Pancreas (tissue), 10 donors: ENCODE measurements at regions not wholly inside any gene's neighbourhood (a gene's known extent, or its start where the extent isn't known, plus 50 kb on each side); places are given as distances from the start of the nearest gene placed in this dataset.

ENCODE experiments used
- ATAC-seq, 4 donors: fragments of 200-7000 bp; cut with Tn5 transposase; one replicate each; pipeline versions ENCODE4 v1.8.0 to v1.9.1; 2020; ENCODE audit warnings: mild to moderate bottlenecking in 4 of 4, moderate library complexity in 4 of 4
- DNase-seq, 6 donors: peaks; one replicate each; pipeline ENCODE4 v3.0.0-alpha.2; 2020
- FAIRE-seq: peaks from 2 replicates; lab custom pipeline; 2012; peaks lifted over from hg19 to GRCh38; lab: Jason Lieb, UNC
- H3K27ac ChIP-seq, 4 donors: fragments of 200-600 bp; sonication (generic); 1 replicate in 3 of 4; 2 replicates in 1 of 4; pipeline versions ENCODE4 v1.5.0 to v1.8.0; 2020
- H3K27me3 ChIP-seq, 4 donors: fragments of 200-600 bp; one replicate each; pipeline ENCODE4 v1.8.0; 2021
- H3K36me3 ChIP-seq, 3 donors: fragments of 200-600 bp; sonication (generic) in 1 of 3; one replicate each; pipeline versions ENCODE4 v1.5.0 to v1.8.0; 2020 to 2021
- H3K4me1 ChIP-seq, 3 donors: fragments of 200-600 bp; one replicate each; pipeline ENCODE4 v1.8.0; 2021
- H3K4me3 ChIP-seq, 4 donors: fragments of 200-600 bp; sonication (generic) in 2 of 4; one replicate each; pipeline versions ENCODE4 v1.5.0 to v1.8.0; 2020 to 2021
- H3K9me3 ChIP-seq, 4 donors: fragments of 200-600 bp; one replicate each; pipeline ENCODE4 v1.8.0; 2021
- WGBS, 2 donors: extraction: QIAGEN DNeasy Blood & Tissue Kit; methylation state at CpG; one replicate each; pipeline ENCODE4 v1.1.7; 2013; 5-methylcytosine and 5-hydroxymethylcytosine counted together
- intact Hi-C, 3 donors: fragments of 100-400 bp; cut with DNase I; formaldehyde crosslinking; loops; one replicate each; pipeline versions ENCODE4 v1.11.1 to v1.14.2; 2022
- TF ChIP-seq, protein P1 (sequence below), 4 donors: fragments of 200-600 bp; sonication (generic) in 3 of 4; IDR thresholded peaks; one replicate each; pipeline versions ENCODE4 v1.5.0 to v1.8.0; 2021; ENCODE audit warnings: antibody characterized with exemption in 4 of 4
- donor health status: healthy with polysubstance abuse.
- donor health status: DM: no; HTN: no; CAD: no; lungs with moderate emphysema.
- donor health status: DM: no; HTN: no; CAD: no.
- donor health status: control.
- donor health status: control.
- donor health status: Bipolar disorder and iron deficiency.
- donor health status: DM: yes; HTN: yes; CAD: no.
- donor health status: DM: no; HTN: no; CAD: no.
- donor health status: DM: no; HTN: no; CAD: no.
- donor health status: DM: yes; HTN: yes; CAD: no.

DNA sequence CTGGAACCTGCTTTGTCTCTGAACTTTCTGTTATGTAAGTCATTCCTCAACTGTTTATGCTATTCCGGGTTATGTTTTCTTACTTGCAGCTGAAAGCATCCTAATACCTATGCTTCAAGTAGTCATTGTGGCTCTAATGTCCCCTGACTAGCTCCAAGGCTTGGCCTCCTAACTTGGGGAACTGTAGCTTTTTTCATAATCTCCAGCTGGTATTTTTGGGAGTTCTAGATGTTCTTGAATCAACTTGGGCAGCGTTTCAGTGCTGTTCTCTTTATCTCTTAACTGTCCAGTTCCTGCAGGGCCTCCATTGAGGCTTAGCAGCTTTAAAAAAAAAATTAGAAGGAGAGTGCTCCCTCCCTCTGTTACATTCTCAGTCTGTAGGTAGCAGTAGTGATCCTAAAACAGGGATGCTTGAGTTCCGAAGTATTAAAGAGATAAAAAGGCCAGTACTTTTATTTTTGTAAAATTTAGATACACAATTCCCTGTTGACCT is 100.0 kb upstream of the ACTBL2 start:
- Histone ChIP-seq H3K4me3 (no peak overlapping the region), H3K36me3 (no peaks in the 10 kb centered on the region), H3K4me1 (no peaks in the 10 kb centered on the region), H3K9me3 (no peaks in the 10 kb centered on the region), H3K27ac (no peak overlapping the region), H3K27me3 (no peaks in the 10 kb centered on the region)
- no peak for ATAC-seq
- no peak for DNase-seq
- FAIRE-seq = no peak
- 52 to 56% methylated on average over 3 of the region's 3 CpGs for WGBS, 2 donors
- TF ChIP-seq, protein P1, sequence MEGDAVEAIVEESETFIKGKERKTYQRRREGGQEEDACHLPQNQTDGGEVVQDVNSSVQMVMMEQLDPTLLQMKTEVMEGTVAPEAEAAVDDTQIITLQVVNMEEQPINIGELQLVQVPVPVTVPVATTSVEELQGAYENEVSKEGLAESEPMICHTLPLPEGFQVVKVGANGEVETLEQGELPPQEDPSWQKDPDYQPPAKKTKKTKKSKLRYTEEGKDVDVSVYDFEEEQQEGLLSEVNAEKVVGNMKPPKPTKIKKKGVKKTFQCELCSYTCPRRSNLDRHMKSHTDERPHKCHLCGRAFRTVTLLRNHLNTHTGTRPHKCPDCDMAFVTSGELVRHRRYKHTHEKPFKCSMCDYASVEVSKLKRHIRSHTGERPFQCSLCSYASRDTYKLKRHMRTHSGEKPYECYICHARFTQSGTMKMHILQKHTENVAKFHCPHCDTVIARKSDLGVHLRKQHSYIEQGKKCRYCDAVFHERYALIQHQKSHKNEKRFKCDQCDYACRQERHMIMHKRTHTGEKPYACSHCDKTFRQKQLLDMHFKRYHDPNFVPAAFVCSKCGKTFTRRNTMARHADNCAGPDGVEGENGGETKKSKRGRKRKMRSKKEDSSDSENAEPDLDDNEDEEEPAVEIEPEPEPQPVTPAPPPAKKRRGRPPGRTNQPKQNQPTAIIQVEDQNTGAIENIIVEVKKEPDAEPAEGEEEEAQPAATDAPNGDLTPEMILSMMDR (IDR thresholded peaks at IDR 0.05) = no peak
- intact Hi-C loops = no loop called here

DNA sequence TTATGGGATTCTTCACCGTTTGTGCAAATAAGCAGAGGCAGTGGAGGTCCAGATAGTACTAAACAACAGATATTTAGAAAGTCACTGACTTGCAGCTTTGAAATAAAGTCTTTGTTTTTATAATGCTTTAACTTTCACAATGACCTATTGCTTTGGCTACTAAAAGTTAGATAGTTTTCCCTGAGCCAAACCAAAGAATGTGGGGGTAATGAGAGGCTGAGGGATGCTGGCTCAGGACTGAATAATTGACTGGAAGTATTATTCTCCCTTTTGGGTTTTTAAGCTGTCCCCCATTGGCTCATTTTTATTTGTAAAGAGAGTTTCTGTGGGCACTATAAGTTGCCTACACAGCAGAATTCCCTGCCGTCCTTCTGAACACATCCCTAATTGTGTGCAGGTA is 99.2 kb upstream of the ACTBL2 start:
- DNase-seq = no peak
- intact Hi-C loops = no loop called here
- TF ChIP-seq, protein P1 (IDR thresholded peaks at IDR 0.05) = no peak
- H3K9me3 ChIP-seq = no peaks in the 10 kb centered on the region
- H3K27ac ChIP-seq = no peak overlapping the region
- no peaks in the 10 kb centered on the region for H3K4me1 ChIP-seq
- H3K4me3 ChIP-seq = no peak overlapping the region
- H3K36me3 ChIP-seq = no peaks in the 10 kb centered on the region
- ATAC-seq = no peak
- FAIRE-seq = no peak
- no peaks in the 10 kb centered on the region for H3K27me3 ChIP-seq
- 78 to 80% methylated on average over 2 of the region's 2 CpGs for WGBS, 2 donors

DNA sequence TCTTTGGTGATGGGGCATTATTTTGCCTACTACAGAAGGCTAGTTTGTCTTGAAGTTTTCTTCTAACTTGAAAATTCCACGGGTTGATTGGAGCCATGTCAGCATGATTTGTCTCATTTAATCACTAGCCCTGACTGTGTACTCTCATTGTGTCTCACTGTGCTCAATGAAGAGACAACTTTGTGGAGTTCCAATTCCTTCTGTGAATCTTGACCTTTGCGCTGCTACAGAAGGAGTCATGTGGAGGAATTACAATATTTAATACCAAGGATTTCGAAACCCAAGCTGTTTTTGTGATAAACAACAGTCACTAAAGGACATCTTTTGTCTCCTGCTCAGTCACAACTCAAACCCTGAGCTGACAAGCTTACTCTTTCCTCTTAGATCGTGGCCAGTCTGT is 98.6 kb upstream of the ACTBL2 start:
- FAIRE-seq (no peak), ATAC-seq (no peak), DNase-seq (no peak)
- no peaks in the 10 kb centered on the region for H3K27me3 ChIP-seq
- H3K4me3 ChIP-seq = no peak overlapping the region
- H3K9me3 ChIP-seq = no peaks in the 10 kb centered on the region
- no peaks in the 10 kb centered on the region for H3K36me3 ChIP-seq
- intact Hi-C loops = no loop called here
- no peak overlapping the region for H3K27ac ChIP-seq
- TF ChIP-seq, protein P1 (IDR thresholded peaks at IDR 0.05) = no peak
- no peaks in the 10 kb centered on the region for H3K4me1 ChIP-seq
- 75 to 81% methylated on average over 4 of the region's 4 CpGs for WGBS, 2 donors

DNA sequence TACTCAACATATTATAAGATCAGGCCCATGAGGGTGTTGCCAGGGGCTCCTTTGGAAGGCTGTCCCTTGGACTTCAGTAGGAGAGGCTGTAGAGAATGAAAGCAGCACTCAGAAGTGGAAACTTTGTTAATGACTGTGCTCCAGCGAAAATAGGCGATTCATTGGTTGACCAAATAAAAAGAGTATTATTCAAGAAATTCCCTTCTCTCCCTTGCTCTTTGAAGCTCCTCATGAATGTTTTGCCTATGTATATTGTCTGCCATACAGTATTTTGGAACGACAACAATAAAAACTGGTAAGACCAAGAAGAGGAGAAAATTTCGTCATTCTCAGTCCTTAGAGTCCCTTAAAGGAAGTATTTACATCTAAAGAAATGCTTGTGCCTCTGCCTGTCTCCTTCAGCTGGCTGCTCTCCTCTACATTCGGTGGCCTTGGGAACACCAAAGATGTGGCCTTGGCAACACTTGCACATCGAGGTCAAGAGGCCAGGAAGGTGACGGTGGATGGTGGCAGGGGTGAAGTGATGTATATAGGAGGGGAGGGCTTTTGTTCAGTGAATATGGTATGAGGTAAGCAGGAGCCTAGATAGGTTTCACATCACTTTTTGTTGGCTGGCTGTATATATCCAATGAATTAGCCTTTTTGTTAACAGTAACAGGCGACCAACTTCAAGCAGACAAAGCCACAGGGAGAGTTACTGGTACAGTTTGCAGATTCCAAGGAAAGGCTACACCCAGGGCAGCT is 95.0 kb upstream of the ACTBL2 start:
- FAIRE-seq (no peak), ATAC-seq (no peak), DNase-seq (no peak)
- WGBS, 2 donors = 65 to 84% methylated on average over 8 of the region's 8 CpGs
- H3K9me3 ChIP-seq = no peaks in the 10 kb centered on the region
- no peaks in the 10 kb centered on the region for H3K4me1 ChIP-seq
- no peaks in the 10 kb centered on the region for H3K36me3 ChIP-seq
- intact Hi-C loops = no loop called here
- no peak overlapping the region for H3K27ac ChIP-seq
- H3K4me3 ChIP-seq = no peak overlapping the region
- H3K27me3 ChIP-seq = no peaks in the 10 kb centered on the region
- TF ChIP-seq, protein P1 (IDR thresholded peaks at IDR 0.05) = no peak

DNA sequence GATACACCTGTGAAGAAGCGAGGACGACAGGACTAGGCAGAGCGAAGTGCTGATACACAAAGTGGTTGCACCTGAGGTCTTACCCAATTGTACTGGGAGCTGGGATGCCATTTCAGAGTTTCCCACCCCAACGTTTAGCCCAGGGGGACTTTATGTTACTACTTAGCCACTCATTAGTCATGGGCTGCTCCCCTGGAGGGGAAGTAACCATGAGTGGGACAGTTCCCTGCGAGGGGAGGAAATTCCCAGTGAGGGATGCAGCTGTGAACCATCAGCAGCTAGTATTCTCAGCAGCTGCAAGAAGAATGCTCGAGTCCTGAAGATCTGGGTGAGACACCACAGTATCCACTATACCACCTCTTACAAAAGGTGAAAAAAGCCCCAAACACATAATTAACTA is 93.7 kb upstream of the ACTBL2 start:
- ATAC-seq = no peak
- H3K4me3 ChIP-seq = no peak overlapping the region
- H3K27me3 ChIP-seq = no peaks in the 10 kb centered on the region
- no peaks in the 10 kb centered on the region for H3K9me3 ChIP-seq
- no peak for DNase-seq
- H3K4me1 ChIP-seq = no peaks in the 10 kb centered on the region
- TF ChIP-seq, protein P1 (IDR thresholded peaks at IDR 0.05) = no peak
- no peaks in the 10 kb centered on the region for H3K36me3 ChIP-seq
- no peak overlapping the region for H3K27ac ChIP-seq
- FAIRE-seq = no peak
- WGBS, 2 donors = 79 to 85% methylated on average over 6 of the region's 6 CpGs
- intact Hi-C loops = no loop called here
